ENCODE measurements at regions not wholly inside any gene's neighbourhood (a gene's known extent, or its start where the extent isn't known, plus 50 kb on each side); places are given as distances from the start of the nearest gene placed in this dataset.

GRCh38 chr10:108899670-108900069, 1023.6 kb downstream of the XPNPEP1 start:
- DNase-seq (ENCODE audit: low read depth, low spot score), result no peak
- no peak for TF ChIP-seq FOXP2 (optimal IDR thresholded peaks at IDR 0.05; ENCODE audit: control extremely low read depth, extremely low read length, insufficient read depth)
- no peak for TF ChIP-seq POLR2AphosphoS5 (IDR thresholded peaks at IDR 0.05; ENCODE audit: borderline replicate concordance, low read depth, low read length)
- TF ChIP-seq EZH2 (IDR thresholded peaks at IDR 0.05), result no peak
- Histone ChIP-seq H3K27ac (no peak overlapping the region), H3K9ac (ENCODE audit: insufficient read length) (no peak overlapping the region), H3K4me3 (no peak overlapping the region), H3K36me3 (ENCODE audit: insufficient read depth, low read length) (no peaks in the 10 kb centered on the region), H3K9me3 (ENCODE audit: low read depth, low read length) (no peaks in the 10 kb centered on the region)

GRCh38 chr10:108894402-108895301, 1028.7 kb downstream of the XPNPEP1 start:
- DNase-seq (ENCODE audit: low read depth, low spot score), result no peak
- no peak overlapping the region for H3K4me3 ChIP-seq
- no peaks in the 10 kb centered on the region for H3K9me3 ChIP-seq (ENCODE audit: low read depth, low read length)
- no peak overlapping the region for H3K9ac ChIP-seq (ENCODE audit: insufficient read length)
- TF ChIP-seq POLR2AphosphoS5 (IDR thresholded peaks at IDR 0.05; ENCODE audit: borderline replicate concordance, low read depth, low read length), result no peak
- TF ChIP-seq FOXP2 (optimal IDR thresholded peaks at IDR 0.05; ENCODE audit: control extremely low read depth, extremely low read length, insufficient read depth), result no peak
- no peak for TF ChIP-seq EZH2 (IDR thresholded peaks at IDR 0.05)
- H3K27ac ChIP-seq, result no peak overlapping the region
- no peaks in the 10 kb centered on the region for H3K36me3 ChIP-seq (ENCODE audit: insufficient read depth, low read length)

- Histone ChIP-seq H3K36me3 (ENCODE audit: insufficient read depth, low read length) (no peaks in the 10 kb centered on the region), H3K9ac (ENCODE audit: insufficient read length) (no peak overlapping the region), H3K9me3 (ENCODE audit: low read depth, low read length) (no peaks in the 10 kb centered on the region), H3K4me3 (no peak overlapping the region), H3K27ac (no peak overlapping the region)
- TF ChIP-seq POLR2AphosphoS5 (IDR thresholded peaks at IDR 0.05; ENCODE audit: borderline replicate concordance, low read depth, low read length), result no peak
- TF ChIP-seq EZH2 (IDR thresholded peaks at IDR 0.05), result no peak
- TF ChIP-seq FOXP2 (optimal IDR thresholded peaks at IDR 0.05; ENCODE audit: control extremely low read depth, extremely low read length, insufficient read depth), result no peak
- no peak for DNase-seq (ENCODE audit: low read depth, low spot score)
Measured at GRCh38 chr10:108877095-108877561, 1046.2 kb downstream of the XPNPEP1 start.

- no peak for DNase-seq (ENCODE audit: low read depth, low spot score)
- TF ChIP-seq FOXP2 (optimal IDR thresholded peaks at IDR 0.05; ENCODE audit: control extremely low read depth, extremely low read length, insufficient read depth), result no peak
- TF ChIP-seq EZH2 (IDR thresholded peaks at IDR 0.05), result no peak
- no peak for TF ChIP-seq POLR2AphosphoS5 (IDR thresholded peaks at IDR 0.05; ENCODE audit: borderline replicate concordance, low read depth, low read length)
- no peaks in the 10 kb centered on the region for H3K9me3 ChIP-seq (ENCODE audit: low read depth, low read length)
Measured at GRCh38 chr10:108872854-108873253, 1050.5 kb downstream of the XPNPEP1 start.

GRCh38 chr10:108868881-108869280, 1054.4 kb downstream of the XPNPEP1 start:
- no peak for TF ChIP-seq EZH2 (IDR thresholded peaks at IDR 0.05)
- no peak for TF ChIP-seq POLR2AphosphoS5 (IDR thresholded peaks at IDR 0.05; ENCODE audit: borderline replicate concordance, low read depth, low read length)
- no peak for TF ChIP-seq FOXP2 (optimal IDR thresholded peaks at IDR 0.05; ENCODE audit: control extremely low read depth, extremely low read length, insufficient read depth)
- DNase-seq (ENCODE audit: low read depth, low spot score), result no peak
- H3K4me3 ChIP-seq, result no peak overlapping the region
- H3K9ac ChIP-seq (ENCODE audit: insufficient read length), result no peak overlapping the region
- no peaks in the 10 kb centered on the region for H3K9me3 ChIP-seq (ENCODE audit: low read depth, low read length)
- H3K36me3 ChIP-seq (ENCODE audit: insufficient read depth, low read length), result no peaks in the 10 kb centered on the region
- H3K27ac ChIP-seq, result no peak overlapping the region

More at GRCh38 chr10:108872854-108873253, 1050.5 kb downstream of the XPNPEP1 start:
- Histone ChIP-seq H3K27ac (no peak overlapping the region), H3K9ac (ENCODE audit: insufficient read length) (no peak overlapping the region), H3K36me3 (ENCODE audit: insufficient read depth, low read length) (no peaks in the 10 kb centered on the region), H3K4me3 (no peak overlapping the region)

GRCh38 chr10:108862676-108863350, 1060.5 kb downstream of the XPNPEP1 start:
- no peak overlapping the region for H3K4me3 ChIP-seq
- no peaks in the 10 kb centered on the region for H3K36me3 ChIP-seq (ENCODE audit: insufficient read depth, low read length)
- no peak for TF ChIP-seq FOXP2 (optimal IDR thresholded peaks at IDR 0.05; ENCODE audit: control extremely low read depth, extremely low read length, insufficient read depth)
- no peak for TF ChIP-seq POLR2AphosphoS5 (IDR thresholded peaks at IDR 0.05; ENCODE audit: borderline replicate concordance, low read depth, low read length)
- no peaks in the 10 kb centered on the region for H3K9me3 ChIP-seq (ENCODE audit: low read depth, low read length)
- no peak for DNase-seq (ENCODE audit: low read depth, low spot score)
- no peak overlapping the region for H3K27ac ChIP-seq
- H3K9ac ChIP-seq (ENCODE audit: insufficient read length), result no peak overlapping the region

GRCh38 chr10:108861181-108861754, 1062.0 kb downstream of the XPNPEP1 start:
- TF ChIP-seq FOXP2 (optimal IDR thresholded peaks at IDR 0.05; ENCODE audit: control extremely low read depth, extremely low read length, insufficient read depth) (no peak), EZH2 (IDR thresholded peaks at IDR 0.05) (no peak), POLR2AphosphoS5 (IDR thresholded peaks at IDR 0.05; ENCODE audit: borderline replicate concordance, low read depth, low read length) (no peak)
- Histone ChIP-seq H3K9me3 (ENCODE audit: low read depth, low read length) (no peaks in the 10 kb centered on the region), H3K4me3 (no peak overlapping the region), H3K36me3 (ENCODE audit: insufficient read depth, low read length) (no peaks in the 10 kb centered on the region), H3K27ac (no peak overlapping the region), H3K9ac (ENCODE audit: insufficient read length) (no peak overlapping the region)
- peak; percentile 45 for DNase-seq (ENCODE audit: low read depth, low spot score)

- Histone ChIP-seq H3K9ac (ENCODE audit: insufficient read length) (no peak overlapping the region), H3K4me3 (no peak overlapping the region), H3K27ac (no peak overlapping the region), H3K9me3 (ENCODE audit: low read depth, low read length) (no peaks in the 10 kb centered on the region), H3K36me3 (ENCODE audit: insufficient read depth, low read length) (no peaks in the 10 kb centered on the region)
- DNase-seq (ENCODE audit: low read depth, low spot score), result no peak
- TF ChIP-seq FOXP2 (optimal IDR thresholded peaks at IDR 0.05; ENCODE audit: control extremely low read depth, extremely low read length, insufficient read depth) (no peak), POLR2AphosphoS5 (IDR thresholded peaks at IDR 0.05; ENCODE audit: borderline replicate concordance, low read depth, low read length) (no peak), EZH2 (IDR thresholded peaks at IDR 0.05) (no peak)
Measured at GRCh38 chr10:108852211-108852610, 1071.1 kb downstream of the XPNPEP1 start.

Data from SK-N-MC (cell line).